Keratinocyte (primary cell): ENCODE measurements at regions not wholly inside any gene's neighbourhood (a gene's known extent, or its start where the extent isn't known, plus 50 kb on each side); places are given as distances from the start of the nearest gene placed in this dataset.

Experiments used
- DNase-seq: peaks from one replicate; pipeline ENCODE4 v3.0.0-alpha.2; 2011; ENCODE audit warnings: low read depth, missing footprints, low spot score
- FAIRE-seq: peaks from 2 replicates; lab custom pipeline; 2011; peaks lifted over from hg19 to GRCh38; lab: Jason Lieb, UNC
- H2AFZ ChIP-seq: 2 replicates; pipeline ENCODE4 v1.6.0; 2012; ENCODE audit warnings: low read length, control low read depth, inconsistent platforms; ENCODE audit not compliant: control insufficient read depth
- H3K27ac ChIP-seq: 2 replicates; pipeline ENCODE4 v1.5.1; 2011; ENCODE audit warnings: low read length; ENCODE audit not compliant: control insufficient read depth, insufficient read depth
- H3K27me3 ChIP-seq: 3 replicates; pipeline ENCODE4 v1.6.0; 2011; ENCODE audit warnings: low read length; ENCODE audit not compliant: control insufficient read depth, insufficient read depth; ENCODE audit errors: extremely low read depth
- H3K36me3 ChIP-seq, 2 experiments: 2 replicates in 1 of 2; 3 replicates in 1 of 2; pipeline ENCODE4 v1.5.1; 2011; ENCODE audit warnings: low read length in 2 of 2, mild to moderate bottlenecking in 1 of 2; ENCODE audit not compliant: control insufficient read depth in 2 of 2, insufficient read depth in 2 of 2; ENCODE audit errors: extremely low read depth in 1 of 2
- H3K4me1 ChIP-seq: 3 replicates; pipeline ENCODE4 v1.5.1; 2011; ENCODE audit warnings: low read length; ENCODE audit not compliant: control insufficient read depth, insufficient read depth; ENCODE audit errors: extremely low read depth
- H3K4me2 ChIP-seq: 3 replicates; pipeline ENCODE4 v1.6.0; 2011; ENCODE audit warnings: low read depth, low read length; ENCODE audit not compliant: control insufficient read depth, insufficient read depth; ENCODE audit errors: extremely low read depth
- H3K4me3 ChIP-seq, 3 experiments: fragments of 200-600 bp in 1 of 3; sonication (generic) in 1 of 3; 2 replicates in 2 of 3; 3 replicates in 1 of 3; pipeline ENCODE4 v1.5.1; 2011 to 2016; ENCODE audit warnings: low read length in 3 of 3, mild to moderate bottlenecking in 3 of 3, control low read depth in 2 of 3, inconsistent platforms in 1 of 3, low read depth in 1 of 3, mixed read lengths in 1 of 3, mixed run types in 1 of 3, moderate library complexity in 1 of 3; ENCODE audit not compliant: control insufficient read depth in 2 of 3, insufficient read depth in 2 of 3; ENCODE audit errors: extremely low read depth in 1 of 3
- H3K79me2 ChIP-seq: 2 replicates; pipeline ENCODE4 v1.6.0; 2012; ENCODE audit warnings: low read length; ENCODE audit not compliant: control insufficient read depth, insufficient read depth
- H3K9ac ChIP-seq: 3 replicates; pipeline ENCODE4 v1.6.0; 2011; ENCODE audit warnings: low read length; ENCODE audit not compliant: control insufficient read depth, insufficient read depth; ENCODE audit errors: extremely low read depth
- H3K9me1 ChIP-seq: 3 replicates; pipeline ENCODE4 v1.6.0; 2011; ENCODE audit warnings: low read length; ENCODE audit not compliant: control insufficient read depth, insufficient read depth; ENCODE audit errors: extremely low read depth
- H3K9me3 ChIP-seq: 2 replicates; pipeline ENCODE4 v1.5.1; 2012; ENCODE audit warnings: low read depth, low read length; ENCODE audit not compliant: control insufficient read depth
- H4K20me1 ChIP-seq: 3 replicates; pipeline ENCODE4 v1.6.0; 2011; ENCODE audit warnings: low read length; ENCODE audit not compliant: control insufficient read depth, insufficient read depth; ENCODE audit errors: extremely low read depth
- CTCF ChIP-seq, 3 experiments: IDR thresholded peaks in 1 of 3; conservative IDR thresholded peaks in 1 of 3; optimal IDR thresholded peaks in 1 of 3; 2 replicates in 2 of 3; 3 replicates in 1 of 3; pipeline versions ENCODE3 to v1.5.1; 2011; ENCODE audit warnings: low read length in 3 of 3, mild to moderate bottlenecking in 3 of 3, moderate library complexity in 2 of 3, control low read depth in 1 of 3, inconsistent platforms in 1 of 3; ENCODE audit not compliant: insufficient read depth in 2 of 3; ENCODE audit errors: extremely low read depth in 1 of 3
- EZH2 ChIP-seq: IDR thresholded peaks from one replicate; pipeline ENCODE4 v1.6.1; 2012; ENCODE audit warnings: inconsistent platforms, mild to moderate bottlenecking, low read length, moderate library complexity
- dilution Hi-C: fragments of 300-500 bp; cut with MboI; formaldehyde crosslinking; loops from one replicate; pipeline ENCODE4 v1.7.0; 2020; ENCODE audit warnings: low sequenced_read_pairs; ENCODE audit not compliant: extremely low pct_ligation_motif_present
- small RNA-seq, 3 experiments: library from RNA; depleted of rRNA; stranded (forward); fragments of <200 nt; gene quantifications; one replicate each; pipeline ENCODE3, GENCODE V24; 2012; ENCODE audit warnings: low read depth in 3 of 3, low replicate concordance in 1 of 3; ENCODE audit not compliant: insufficient read length in 3 of 3

GRCh38 chr11:112911124-112911523, 50.1 kb upstream of the NCAM1 start:
- FAIRE-seq (no peak), DNase-seq (no peak)
- H4K20me1 ChIP-seq: no peaks in the 10 kb centered on the region
- no peak for TF ChIP-seq EZH2
- TF ChIP-seq CTCF (optimal IDR thresholded peaks at IDR 0.05 in 1 of 3, IDR thresholded peaks at IDR 0.05 in 1 of 3, conservative IDR thresholded peaks at IDR 0.05 in 1 of 3; ENCODE audit: extremely low read depth in 1 of 3, insufficient read depth in 2 of 3, low read length in 3 of 3): no peak
- no peak overlapping the region for H3K9ac ChIP-seq
- no peak overlapping the region for H2AFZ ChIP-seq
- H3K4me3 ChIP-seq: no peak overlapping the region
- no peak overlapping the region for H3K4me2 ChIP-seq
- no peaks in the 10 kb centered on the region for H3K79me2 ChIP-seq
- dilution Hi-C loops: no loop called here
- H3K27ac ChIP-seq: no peak overlapping the region
- H3K27me3 ChIP-seq: peaks cover 9% of the 10 kb centered on the region
- H3K36me3 ChIP-seq: no peaks in the 10 kb centered on the region
- H3K9me1 ChIP-seq: no peaks in the 10 kb centered on the region
- no peaks in the 10 kb centered on the region for H3K9me3 ChIP-seq
- H3K4me1 ChIP-seq: no peaks in the 10 kb centered on the region

Small RNA genes lying in the stretch of these regions (small RNA-seq; reads per million reads assigned to genes)
- gene RF00477 (0 reads per million in 3 experiments), gene RNU6-44P (0 to 0.33 (median 0) reads per million in 3 experiments)
